ENCODE measurements at regions not wholly inside any gene's neighbourhood (a gene's known extent, or its start where the extent isn't known, plus 50 kb on each side); places are given as distances from the start of the nearest gene placed in this dataset.

GRCh38 chr5:91638010-91638409, 254.9 kb upstream of the ARRDC3 start:
- Histone ChIP-seq H3K9me3 (ENCODE audit: low read depth, low read length) (no peaks in the 10 kb centered on the region), H3K79me2 (ENCODE audit: insufficient read depth, low read length) (no peaks in the 10 kb centered on the region), H3K4me3 (ENCODE audit: insufficient read depth, low read length) (no peak overlapping the region), H4K20me1 (ENCODE audit: insufficient read depth, low read length) (no peaks in the 10 kb centered on the region), H3K27me3 (ENCODE audit: insufficient read depth, low read length) (no peaks in the 10 kb centered on the region), H3K4me2 (ENCODE audit: insufficient read depth, low read length) (no peak overlapping the region), H3K4me1 (ENCODE audit: insufficient read depth, low read length) (no peaks in the 10 kb centered on the region), H2AFZ (ENCODE audit: low read length) (no peak overlapping the region), H3K27ac (ENCODE audit: low read depth, low read length) (no peak overlapping the region), H3K36me3 (ENCODE audit: insufficient read depth, low read length) (no peaks in the 10 kb centered on the region)
- TF ChIP-seq, protein P1, sequence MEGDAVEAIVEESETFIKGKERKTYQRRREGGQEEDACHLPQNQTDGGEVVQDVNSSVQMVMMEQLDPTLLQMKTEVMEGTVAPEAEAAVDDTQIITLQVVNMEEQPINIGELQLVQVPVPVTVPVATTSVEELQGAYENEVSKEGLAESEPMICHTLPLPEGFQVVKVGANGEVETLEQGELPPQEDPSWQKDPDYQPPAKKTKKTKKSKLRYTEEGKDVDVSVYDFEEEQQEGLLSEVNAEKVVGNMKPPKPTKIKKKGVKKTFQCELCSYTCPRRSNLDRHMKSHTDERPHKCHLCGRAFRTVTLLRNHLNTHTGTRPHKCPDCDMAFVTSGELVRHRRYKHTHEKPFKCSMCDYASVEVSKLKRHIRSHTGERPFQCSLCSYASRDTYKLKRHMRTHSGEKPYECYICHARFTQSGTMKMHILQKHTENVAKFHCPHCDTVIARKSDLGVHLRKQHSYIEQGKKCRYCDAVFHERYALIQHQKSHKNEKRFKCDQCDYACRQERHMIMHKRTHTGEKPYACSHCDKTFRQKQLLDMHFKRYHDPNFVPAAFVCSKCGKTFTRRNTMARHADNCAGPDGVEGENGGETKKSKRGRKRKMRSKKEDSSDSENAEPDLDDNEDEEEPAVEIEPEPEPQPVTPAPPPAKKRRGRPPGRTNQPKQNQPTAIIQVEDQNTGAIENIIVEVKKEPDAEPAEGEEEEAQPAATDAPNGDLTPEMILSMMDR (IDR thresholded peaks at IDR 0.05; ENCODE audit: extremely low read depth, low read depth, low read length), result no peak
- DNase-seq (ENCODE audit: insufficient read length, low spot score, missing footprints), result no peak

DNA sequence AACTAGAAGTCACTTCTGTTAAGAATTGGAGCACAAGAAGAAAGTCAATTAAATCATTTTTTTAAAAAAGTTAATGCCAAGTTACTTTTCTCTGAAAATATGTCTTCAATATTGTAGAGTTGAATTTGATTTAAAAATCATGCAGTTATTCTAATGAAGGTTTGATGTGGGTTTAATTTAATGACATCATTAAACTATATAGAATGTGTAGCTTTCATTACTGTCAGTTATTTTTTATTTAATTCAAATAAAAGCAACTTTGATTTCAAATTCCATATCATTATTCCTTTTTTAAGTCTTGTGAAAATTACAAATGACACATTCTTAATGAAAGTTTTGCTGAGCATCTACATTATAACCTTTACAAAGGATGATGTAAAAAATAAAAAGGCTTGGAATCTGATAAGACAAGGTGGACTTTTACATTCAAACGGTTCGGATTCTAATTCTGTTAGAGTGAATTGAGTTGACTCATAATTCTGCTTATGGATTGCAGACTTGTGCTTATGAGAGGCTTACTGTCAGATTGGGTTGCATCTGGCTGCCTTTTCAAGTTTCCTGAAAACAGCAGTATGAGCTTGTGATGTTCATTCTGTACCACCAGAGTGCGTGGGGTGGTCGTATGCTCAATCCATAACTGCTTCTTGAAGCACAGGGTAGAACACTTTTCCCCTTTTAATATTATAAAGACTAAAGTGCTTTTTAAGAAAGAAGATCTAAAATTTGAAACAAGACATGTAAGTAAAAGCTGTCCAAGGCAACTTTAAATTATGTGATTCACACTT, 253.0 kb upstream of the ARRDC3 start:
- H3K4me3 ChIP-seq (ENCODE audit: insufficient read depth, low read length), result no peak overlapping the region
- no peak overlapping the region for H2AFZ ChIP-seq (ENCODE audit: low read length)
- H3K4me2 ChIP-seq (ENCODE audit: insufficient read depth, low read length), result no peak overlapping the region
- no peaks in the 10 kb centered on the region for H3K4me1 ChIP-seq (ENCODE audit: insufficient read depth, low read length)
- H3K9me3 ChIP-seq (ENCODE audit: low read depth, low read length), result no peaks in the 10 kb centered on the region
- no peak overlapping the region for H3K27ac ChIP-seq (ENCODE audit: low read depth, low read length)
- no peak for DNase-seq (ENCODE audit: insufficient read length, low spot score, missing footprints)
- no peaks in the 10 kb centered on the region for H3K79me2 ChIP-seq (ENCODE audit: insufficient read depth, low read length)
- TF ChIP-seq, protein P1 (IDR thresholded peaks at IDR 0.05; ENCODE audit: extremely low read depth, low read depth, low read length), result no peak
- no peaks in the 10 kb centered on the region for H3K27me3 ChIP-seq (ENCODE audit: insufficient read depth, low read length)
- H3K36me3 ChIP-seq (ENCODE audit: insufficient read depth, low read length), result no peaks in the 10 kb centered on the region
- no peaks in the 10 kb centered on the region for H4K20me1 ChIP-seq (ENCODE audit: insufficient read depth, low read length)

GRCh38 chr5:91632871-91633270, 249.8 kb upstream of the ARRDC3 start:
- Histone ChIP-seq H3K4me2 (ENCODE audit: insufficient read depth, low read length) (no peak overlapping the region), H3K4me3 (ENCODE audit: insufficient read depth, low read length) (no peak overlapping the region), H4K20me1 (ENCODE audit: insufficient read depth, low read length) (no peaks in the 10 kb centered on the region), H3K27me3 (ENCODE audit: insufficient read depth, low read length) (no peaks in the 10 kb centered on the region), H3K27ac (ENCODE audit: low read depth, low read length) (no peak overlapping the region), H2AFZ (ENCODE audit: low read length) (no peak overlapping the region), H3K9me3 (ENCODE audit: low read depth, low read length) (no peaks in the 10 kb centered on the region), H3K79me2 (ENCODE audit: insufficient read depth, low read length) (no peaks in the 10 kb centered on the region), H3K36me3 (ENCODE audit: insufficient read depth, low read length) (no peaks in the 10 kb centered on the region), H3K4me1 (ENCODE audit: insufficient read depth, low read length) (no peaks in the 10 kb centered on the region)
- no peak for DNase-seq (ENCODE audit: insufficient read length, low spot score, missing footprints)
- TF ChIP-seq, protein P1 (IDR thresholded peaks at IDR 0.05; ENCODE audit: extremely low read depth, low read depth, low read length), result no peak

DNA sequence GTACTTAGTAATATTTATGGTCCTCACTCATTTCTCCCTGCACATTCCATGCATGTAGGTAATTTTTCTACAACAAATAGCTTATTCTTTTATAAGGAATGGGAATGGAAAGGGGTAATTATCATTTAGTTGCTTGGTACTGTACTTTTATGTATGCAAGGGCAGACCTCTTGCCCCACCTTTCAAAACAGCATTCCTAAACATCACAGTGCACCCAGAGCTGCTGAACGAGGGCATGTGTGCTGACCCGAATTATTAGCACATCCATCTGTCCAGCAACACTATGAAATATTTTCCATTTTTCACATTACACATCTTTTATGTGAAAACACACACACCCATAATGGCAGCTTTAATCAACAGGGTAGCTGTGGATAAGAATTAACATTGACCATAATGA, 228.6 kb upstream of the ARRDC3 start:
- Histone ChIP-seq H3K4me3 (ENCODE audit: insufficient read depth, low read length) (no peak overlapping the region), H4K20me1 (ENCODE audit: insufficient read depth, low read length) (no peaks in the 10 kb centered on the region), H2AFZ (ENCODE audit: low read length) (no peak overlapping the region), H3K4me2 (ENCODE audit: insufficient read depth, low read length) (no peak overlapping the region), H3K36me3 (ENCODE audit: insufficient read depth, low read length) (no peaks in the 10 kb centered on the region), H3K27ac (ENCODE audit: low read depth, low read length) (no peak overlapping the region), H3K4me1 (ENCODE audit: insufficient read depth, low read length) (no peaks in the 10 kb centered on the region), H3K27me3 (ENCODE audit: insufficient read depth, low read length) (no peaks in the 10 kb centered on the region), H3K9me3 (ENCODE audit: low read depth, low read length) (no peaks in the 10 kb centered on the region), H3K79me2 (ENCODE audit: insufficient read depth, low read length) (no peaks in the 10 kb centered on the region)
- TF ChIP-seq, protein P1 (IDR thresholded peaks at IDR 0.05; ENCODE audit: extremely low read depth, low read depth, low read length), result no peak
- no peak for DNase-seq (ENCODE audit: insufficient read length, low spot score, missing footprints)
